LNCaP clone FGC (cell line): ENCODE measurements at regions not wholly inside any gene's neighbourhood (a gene's known extent, or its start where the extent isn't known, plus 50 kb on each side); places are given as distances from the start of the nearest gene placed in this dataset.

ENCODE experiments used
- DNase-seq: peaks from one replicate; pipeline ENCODE4 v3.0.0-alpha.2; 2011; ENCODE audit warnings: low read depth
- H3K4me3 ChIP-seq: 2 replicates; pipeline ENCODE4 v1.5.1; 2011; ENCODE audit warnings: mild to moderate bottlenecking, low read depth, low read length, control low read depth
- TF ChIP-seq, protein P1 (sequence below): IDR thresholded peaks from 2 replicates; pipeline ENCODE4 v1.5.1; 2012; ENCODE audit warnings: mild to moderate bottlenecking; ENCODE audit not compliant: control insufficient read depth, insufficient read depth; ENCODE audit errors: extremely low read depth

DNA sequence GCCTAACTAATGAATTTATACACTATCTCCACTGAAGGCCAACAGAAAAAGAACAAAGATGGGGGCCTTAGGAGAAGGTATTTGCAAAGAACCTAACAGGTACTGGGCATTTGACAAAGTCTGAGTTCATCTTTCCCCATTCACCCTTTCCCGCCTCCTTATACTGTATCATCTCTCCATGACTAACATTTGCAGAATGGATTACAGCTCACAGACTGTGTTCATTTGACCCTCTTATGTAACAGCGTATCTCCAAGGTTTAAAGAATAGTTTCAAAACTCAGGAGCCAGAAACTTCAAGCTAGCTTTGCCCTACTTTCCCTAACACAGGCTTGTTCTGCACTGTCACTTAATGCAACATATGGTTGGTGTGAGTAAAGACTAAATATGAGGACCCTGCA lies 238.7 kb upstream of the CELF2 start:
- TF ChIP-seq, protein P1, sequence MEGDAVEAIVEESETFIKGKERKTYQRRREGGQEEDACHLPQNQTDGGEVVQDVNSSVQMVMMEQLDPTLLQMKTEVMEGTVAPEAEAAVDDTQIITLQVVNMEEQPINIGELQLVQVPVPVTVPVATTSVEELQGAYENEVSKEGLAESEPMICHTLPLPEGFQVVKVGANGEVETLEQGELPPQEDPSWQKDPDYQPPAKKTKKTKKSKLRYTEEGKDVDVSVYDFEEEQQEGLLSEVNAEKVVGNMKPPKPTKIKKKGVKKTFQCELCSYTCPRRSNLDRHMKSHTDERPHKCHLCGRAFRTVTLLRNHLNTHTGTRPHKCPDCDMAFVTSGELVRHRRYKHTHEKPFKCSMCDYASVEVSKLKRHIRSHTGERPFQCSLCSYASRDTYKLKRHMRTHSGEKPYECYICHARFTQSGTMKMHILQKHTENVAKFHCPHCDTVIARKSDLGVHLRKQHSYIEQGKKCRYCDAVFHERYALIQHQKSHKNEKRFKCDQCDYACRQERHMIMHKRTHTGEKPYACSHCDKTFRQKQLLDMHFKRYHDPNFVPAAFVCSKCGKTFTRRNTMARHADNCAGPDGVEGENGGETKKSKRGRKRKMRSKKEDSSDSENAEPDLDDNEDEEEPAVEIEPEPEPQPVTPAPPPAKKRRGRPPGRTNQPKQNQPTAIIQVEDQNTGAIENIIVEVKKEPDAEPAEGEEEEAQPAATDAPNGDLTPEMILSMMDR: no peak
- no peak overlapping the region for H3K4me3 ChIP-seq
- DNase-seq: no peak

GRCh38 chr10:10779511-10779910 lies 238.2 kb upstream of the CELF2 start:
- H3K4me3 ChIP-seq: no peak overlapping the region
- no peak for DNase-seq
- TF ChIP-seq, protein P1: no peak

- TF ChIP-seq, protein P1: no peak
- no peak overlapping the region for H3K4me3 ChIP-seq
- no peak for DNase-seq
Measured at GRCh38 chr10:10780746-10781145, 236.9 kb upstream of the CELF2 start.

GRCh38 chr10:10782603-10783002 lies 235.1 kb upstream of the CELF2 start:
- no peak overlapping the region for H3K4me3 ChIP-seq
- no peak for DNase-seq
- TF ChIP-seq, protein P1: no peak

- no peak overlapping the region for H3K4me3 ChIP-seq
- no peak for DNase-seq
- TF ChIP-seq, protein P1: no peak
Measured at GRCh38 chr10:10785627-10786026, 232.0 kb upstream of the CELF2 start.

DNA sequence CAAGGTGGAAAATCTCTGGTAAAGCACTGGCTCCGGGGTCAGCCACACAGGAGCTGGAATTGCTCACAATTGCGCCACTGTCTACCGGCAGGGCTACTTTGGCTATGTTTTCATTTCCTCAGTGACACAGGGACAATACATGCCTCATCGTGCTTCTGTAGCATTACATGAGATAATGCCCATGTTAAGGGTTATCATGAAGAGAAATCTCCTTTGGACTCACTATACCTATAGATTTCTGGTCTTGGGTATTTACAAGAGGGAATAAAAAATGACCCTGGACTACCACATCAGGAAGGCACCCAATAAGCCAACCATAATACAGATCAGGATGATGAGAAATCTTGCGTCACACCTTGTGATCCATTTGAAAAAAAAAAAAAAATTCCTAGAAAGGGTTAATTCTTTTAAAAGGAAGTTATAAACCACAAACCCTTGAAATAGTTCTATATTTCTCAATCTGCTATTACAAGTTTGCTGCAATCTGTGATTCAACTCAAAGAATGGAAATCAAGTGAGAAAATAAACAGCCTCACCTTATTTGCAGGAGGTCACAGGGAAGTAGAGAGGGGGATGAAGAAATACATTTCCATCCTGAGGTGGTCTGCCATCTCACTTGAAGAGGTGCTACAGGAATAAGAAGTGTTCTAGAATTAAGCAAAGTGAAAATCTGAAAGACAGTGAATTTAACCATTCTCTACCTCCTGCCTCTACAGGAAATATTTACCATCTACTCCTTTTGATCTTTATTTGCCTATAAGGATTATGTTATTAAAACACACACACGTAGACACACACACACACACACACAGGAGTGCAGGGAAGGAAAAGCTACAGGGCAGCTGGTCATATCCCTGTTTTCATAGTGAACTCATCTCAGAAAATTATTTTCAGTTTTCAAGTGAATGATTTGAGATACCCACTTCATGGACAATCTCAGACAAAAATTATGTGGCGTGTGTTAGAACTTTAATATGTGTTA lies 231.3 kb upstream of the CELF2 start:
- TF ChIP-seq, protein P1: no peak
- no peak for DNase-seq
- H3K4me3 ChIP-seq: no peak overlapping the region
